H9 (cell line): ENCODE measurements at regions not wholly inside any gene's neighbourhood (a gene's known extent, or its start where the extent isn't known, plus 50 kb on each side); places are given as distances from the start of the nearest gene placed in this dataset.

ENCODE experiments used
- DNase-seq: peaks from one replicate; pipeline ENCODE4 v3.0.0-alpha.2; 2017
- H2AFZ ChIP-seq: one replicate; pipeline ENCODE4 v1.6.1; 2013; ENCODE audit warnings: mild to moderate bottlenecking, low read length, control low read depth, moderate library complexity
- H2AK5ac ChIP-seq: 2 replicates; pipeline ENCODE4 v1.6.1; 2013; ENCODE audit warnings: low read length, control low read depth, mixed read lengths; ENCODE audit not compliant: insufficient read length
- H2BK120ac ChIP-seq: one replicate; pipeline ENCODE4 v1.6.1; 2013; ENCODE audit warnings: low read depth, mild to moderate bottlenecking, low read length, control low read depth, inconsistent platforms; ENCODE audit not compliant: poor library complexity, severe bottlenecking
- H2BK12ac ChIP-seq: 2 replicates; pipeline ENCODE4 v1.6.1; 2013; ENCODE audit warnings: low read length, control low read depth, mixed read lengths, low read depth; ENCODE audit not compliant: insufficient read length
- H2BK15ac ChIP-seq: 2 replicates; pipeline ENCODE4 v1.6.1; 2013; ENCODE audit warnings: low read depth, low read length, control low read depth
- H2BK20ac ChIP-seq: one replicate; pipeline ENCODE4 v1.6.1; 2013; ENCODE audit warnings: low read depth, mild to moderate bottlenecking, low read length, control low read depth, inconsistent platforms; ENCODE audit not compliant: poor library complexity, severe bottlenecking
- H2BK5ac ChIP-seq: 2 replicates; pipeline ENCODE4 v1.6.1; 2013; ENCODE audit warnings: low read length, control low read depth, mixed read lengths; ENCODE audit not compliant: insufficient read length
- H3K14ac ChIP-seq: 2 replicates; pipeline ENCODE4 v1.6.1; 2013; ENCODE audit warnings: low read length, control low read depth; ENCODE audit not compliant: insufficient read depth
- H3K18ac ChIP-seq: 2 replicates; pipeline ENCODE4 v1.6.1; 2013; ENCODE audit warnings: low read depth, mild to moderate bottlenecking, mixed read lengths, low read length, control low read depth; ENCODE audit not compliant: insufficient read length
- H3K23ac ChIP-seq: 2 replicates; pipeline ENCODE4 v1.6.1; 2013; ENCODE audit warnings: low read length, control low read depth, mixed read lengths, low read depth; ENCODE audit not compliant: insufficient read length
- H3K23me2 ChIP-seq: 2 replicates; pipeline ENCODE4 v1.6.1; 2013; ENCODE audit warnings: low read depth, mild to moderate bottlenecking, mixed read lengths, low read length, control low read depth; ENCODE audit not compliant: insufficient read length, poor library complexity, severe bottlenecking
- H3K27ac ChIP-seq: 2 replicates; pipeline ENCODE4 v1.5.1; 2013; ENCODE audit warnings: low read length, control low read depth, mixed read lengths, low read depth; ENCODE audit not compliant: insufficient read length
- H3K27me3 ChIP-seq: 2 replicates; pipeline ENCODE4 v1.6.1; 2013; ENCODE audit warnings: low read length, control low read depth, inconsistent platforms; ENCODE audit not compliant: insufficient read depth
- H3K4ac ChIP-seq: 2 replicates; pipeline ENCODE4 v1.6.1; 2013; ENCODE audit warnings: low read depth, mild to moderate bottlenecking, control low read depth, inconsistent platforms, low read length, moderate library complexity
- H3K4me1 ChIP-seq: 2 replicates; pipeline ENCODE4 v1.6.1; 2013; ENCODE audit warnings: low read length, control low read depth, inconsistent platforms; ENCODE audit not compliant: insufficient read depth
- H3K4me2 ChIP-seq: 2 replicates; pipeline ENCODE4 v1.6.1; 2013; ENCODE audit warnings: low read length, control low read depth, mixed read lengths; ENCODE audit not compliant: insufficient read length, insufficient read depth
- H3K56ac ChIP-seq: 2 replicates; pipeline ENCODE4 v1.6.1; 2013; ENCODE audit warnings: low read depth, mild to moderate bottlenecking, mixed read lengths, low read length, control low read depth; ENCODE audit not compliant: insufficient read length
- H3K79me1 ChIP-seq: 2 replicates; pipeline ENCODE4 v1.6.1; 2013; ENCODE audit warnings: low read depth, mild to moderate bottlenecking, moderate library complexity, low read length, control low read depth, inconsistent platforms; ENCODE audit not compliant: insufficient read depth, poor library complexity, severe bottlenecking
- H3K79me2 ChIP-seq: 2 replicates; pipeline ENCODE4 v1.6.1; 2013; ENCODE audit warnings: low read length, control low read depth, inconsistent platforms; ENCODE audit not compliant: insufficient read depth
- H3K9ac ChIP-seq: 2 replicates; pipeline ENCODE4 v1.6.1; 2013; ENCODE audit warnings: low read length, control low read depth, mixed read lengths; ENCODE audit not compliant: insufficient read length; ENCODE audit errors: extremely low read depth
- H3K9me3 ChIP-seq: one replicate; pipeline ENCODE4 v1.6.1; 2013; ENCODE audit warnings: low read depth, low read length, inconsistent platforms; ENCODE audit not compliant: control insufficient read depth
- H3T11ph ChIP-seq: one replicate; pipeline ENCODE4 v1.6.1; 2013; ENCODE audit warnings: mild to moderate bottlenecking, low read length, control low read depth, inconsistent platforms
- H4K20me1 ChIP-seq: one replicate; pipeline ENCODE4 v1.6.1; 2013; ENCODE audit not compliant: control insufficient read depth, insufficient read length, insufficient read depth
- H4K5ac ChIP-seq: 2 replicates; pipeline ENCODE4 v1.6.1; 2013; ENCODE audit warnings: low read depth, mild to moderate bottlenecking, mixed read lengths, low read length, control low read depth; ENCODE audit not compliant: insufficient read length
- H4K8ac ChIP-seq: replicated peaks from 2 replicates; pipeline ENCODE4 v1.6.1; 2013; ENCODE audit warnings: low read length, control low read depth, mixed read lengths, low read depth; ENCODE audit not compliant: insufficient read length
- H4K91ac ChIP-seq: 2 replicates; pipeline ENCODE4 v1.6.1; 2013; ENCODE audit warnings: low read depth, mild to moderate bottlenecking, moderate library complexity, mixed read lengths, low read length, control low read depth; ENCODE audit not compliant: insufficient read length
- H3K27ac Mint-ChIP-seq, 3 experiments: 2 replicates in 2 of 3; 3 replicates in 1 of 3; pipeline ENCODE4 v1.8.0; 2020 to 2021; ENCODE audit warnings: mixed read lengths in 3 of 3, mild to moderate bottlenecking in 1 of 3, moderate library complexity in 1 of 3
- H3K27me3 Mint-ChIP-seq: 2 replicates; pipeline ENCODE4 v1.8.0; 2021; ENCODE audit warnings: low read depth, mild to moderate bottlenecking, moderate library complexity, mixed read lengths
- H3K36me3 Mint-ChIP-seq, 3 experiments: 2 replicates in 2 of 3; 3 replicates in 1 of 3; pipeline ENCODE4 v1.8.0; 2020 to 2021; ENCODE audit warnings: low read depth in 3 of 3, mixed read lengths in 3 of 3; ENCODE audit not compliant: insufficient read depth in 1 of 3
- H3K4me1 Mint-ChIP-seq, 2 experiments: 2 replicates each; pipeline ENCODE4 v1.8.0; 2020; ENCODE audit warnings: mixed read lengths in 2 of 2
- H3K4me3 Mint-ChIP-seq, 2 experiments: 2 replicates in 1 of 2; 3 replicates in 1 of 2; pipeline ENCODE4 v1.8.0; 2020 to 2021; ENCODE audit warnings: mild to moderate bottlenecking in 2 of 2, mixed read lengths in 2 of 2, moderate library complexity in 1 of 2
- H3K9me3 Mint-ChIP-seq, 2 experiments: 2 replicates in 1 of 2; 3 replicates in 1 of 2; pipeline ENCODE4 v1.8.0; 2020; ENCODE audit warnings: mild to moderate bottlenecking in 2 of 2, mixed read lengths in 2 of 2, moderate library complexity in 1 of 2
- CTCF ChIP-seq: fragments of 200-600 bp; sonication (generic); conservative IDR thresholded peaks from 3 replicates; pipeline ENCODE4 v1.8.0; 2021; ENCODE audit warnings: antibody characterized with exemption, mild to moderate bottlenecking
- WGBS: extraction: QIAGEN DNeasy Blood & Tissue Kit; methylation state at CpG from one replicate; pipeline ENCODE4 v1.1.7; 2013; ENCODE audit warnings: missing lambda C conversion rate, low lambda C conversion rate, mixed read lengths; ENCODE audit not compliant: insufficient read length; ENCODE audit errors: extremely low coverage; 5-methylcytosine and 5-hydroxymethylcytosine counted together

DNA sequence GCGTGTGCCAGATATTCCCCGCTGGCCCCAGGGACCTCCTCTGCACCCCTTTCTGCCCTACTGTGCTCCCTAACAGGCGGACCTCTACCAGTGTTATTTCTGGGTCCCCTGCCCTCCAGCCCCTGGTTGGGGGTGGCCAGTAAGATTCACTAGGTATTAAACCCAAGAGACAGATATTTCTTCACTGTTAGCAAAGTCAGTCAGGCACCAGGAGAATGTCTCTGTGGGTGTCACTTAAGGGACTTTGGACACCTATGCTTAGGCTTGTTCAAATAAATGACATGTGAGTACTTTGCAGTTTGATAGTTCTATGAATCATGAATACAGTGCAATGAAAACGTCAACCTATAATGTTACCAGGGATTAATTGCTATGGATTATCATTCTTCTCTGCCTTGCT is 234.3 kb upstream of the IGFBP3 start:
- Mint-ChIP-seq H3K4me1 (peaks cover 10% of the 10 kb centered on the region in 2 experiments), H3K4me3 (no peak overlapping the region), H3K9me3 (no peaks in the 10 kb centered on the region), H3K27ac (no peak overlapping the region; a peak in 1 of 7 replicates), H3K27me3 (no peaks in the 10 kb centered on the region), H3K36me3 (no peaks in the 10 kb centered on the region; a peak in 1 of 7 replicates)
- no peak overlapping the region for H2BK5ac ChIP-seq
- no peak overlapping the region for H2AFZ ChIP-seq
- H3K27me3 ChIP-seq: no peaks in the 10 kb centered on the region
- no CpG with 5 or more reads among the region's 4 CpGs for WGBS
- no peak for TF ChIP-seq CTCF
- no peak overlapping the region for H3K23ac ChIP-seq
- H3K56ac ChIP-seq: no peak overlapping the region
- no peak overlapping the region for H2BK15ac ChIP-seq
- no peaks in the 10 kb centered on the region for H4K20me1 ChIP-seq
- no peak overlapping the region for H3K4ac ChIP-seq
- H2BK12ac ChIP-seq: no peak overlapping the region
- H2AK5ac ChIP-seq: no peak overlapping the region
- DNase-seq: no peak
- H3K27ac ChIP-seq: no peak overlapping the region
- H3K14ac ChIP-seq: no peak overlapping the region
- no peak overlapping the region for H4K8ac ChIP-seq
- H2BK20ac ChIP-seq: no peak overlapping the region
- no peaks in the 10 kb centered on the region for H3K9me3 ChIP-seq
- no peak overlapping the region for H4K5ac ChIP-seq
- no peak overlapping the region for H4K91ac ChIP-seq
- H3K79me2 ChIP-seq: no peaks in the 10 kb centered on the region
- H3K79me1 ChIP-seq: no peaks in the 10 kb centered on the region
- H3K4me1 ChIP-seq: no peaks in the 10 kb centered on the region
- H2BK120ac ChIP-seq: no peak overlapping the region
- H3K4me2 ChIP-seq: no peak overlapping the region
- no peaks in the 10 kb centered on the region for H3K23me2 ChIP-seq
- H3K18ac ChIP-seq: no peak overlapping the region
- H3T11ph ChIP-seq: no peak overlapping the region
- H3K9ac ChIP-seq: no peak overlapping the region
